HepG2 (cell line): ENCODE measurements at regions not wholly inside any gene's neighbourhood (a gene's known extent, or its start where the extent isn't known, plus 50 kb on each side); places are given as distances from the start of the nearest gene placed in this dataset.

ENCODE experiments used
- ATAC-seq: fragments of 200-7000 bp; cut with Tn5 transposase; 3 replicates; pipeline ENCODE4 v1.9.1; 2020; ENCODE audit warnings: mild to moderate bottlenecking, moderate library complexity
- BruUV-seq: library from RNA; stranded (reverse); fragments of 400-500 nt; replicated peaks from 2 replicates; lab custom pipeline; 2021; lab: Mats Ljungman, UMichigan
- CTCF ChIA-PET: fragments of 300-600 bp; formaldehyde crosslinking; extraction: SDS; loops from one replicate; lab custom pipeline; 2021; ENCODE audit warnings: low total read pairs, inconsistent platforms, low intra/inter-chr PET ratio; lab: Yijun Ruan, JAX
- POLR2A ChIA-PET: fragments of 350-600 bp; sonication (Branson Sonifier 250); formaldehyde crosslinking; loops from one replicate; lab custom pipeline; 2020; ENCODE audit warnings: antibody characterized with exemption, inconsistent platforms; lab: Yijun Ruan, JAX
- DNase-seq: peaks from one replicate; pipeline ENCODE4 v3.0.0-alpha.2; 2015; ENCODE audit warnings: low spot score
- FAIRE-seq: peaks from 3 replicates; lab custom pipeline; 2011; peaks lifted over from hg19 to GRCh38; lab: Jason Lieb, UNC
- H2AFZ ChIP-seq: one replicate; pipeline ENCODE4 v1.6.1; 2011; ENCODE audit warnings: low read length, inconsistent platforms
- H3K27ac ChIP-seq: fragments of 300-600 bp; 3 replicates; pipeline ENCODE4 v1.8.0; 2011; ENCODE audit warnings: mixed run types, mild to moderate bottlenecking, mixed read lengths, low read length, inconsistent platforms; ENCODE audit not compliant: insufficient read depth; ENCODE audit errors: extremely low read length
- H3K27me3 ChIP-seq, 2 experiments: fragments of 200-600 bp in 1 of 2; 2 replicates in 1 of 2; 3 replicates in 1 of 2; pipeline versions ENCODE4 v1.6.0 to v1.8.0; 2011; ENCODE audit warnings: low read length in 2 of 2, mild to moderate bottlenecking in 2 of 2, moderate library complexity in 2 of 2, inconsistent platforms in 1 of 2; ENCODE audit not compliant: insufficient read depth in 2 of 2, control insufficient read depth in 1 of 2
- H3K36me3 ChIP-seq, 2 experiments: fragments of 200-600 bp in 1 of 2; replicated peaks in 1 of 2; 2 replicates in 1 of 2; 3 replicates in 1 of 2; pipeline versions ENCODE4 v1.5.1 to v1.8.0; 2011; ENCODE audit warnings: low read length in 2 of 2, inconsistent platforms in 1 of 2; ENCODE audit not compliant: insufficient read depth in 2 of 2, control insufficient read depth in 1 of 2
- H3K4me1 ChIP-seq: 2 replicates; pipeline ENCODE4 v1.5.1; 2012; ENCODE audit warnings: low read length, inconsistent platforms; ENCODE audit not compliant: insufficient read depth
- H3K4me2 ChIP-seq: 2 replicates; pipeline ENCODE4 v1.6.0; 2011; ENCODE audit warnings: low read depth, low read length, inconsistent platforms
- H3K4me3 ChIP-seq, 3 experiments: fragments of 200-600 bp in 1 of 3; sonication (generic), shearing (Covaris generic) in 1 of 3; replicated peaks in 1 of 3; 2 replicates each; pipeline ENCODE4 v1.5.1; 2011 to 2016; ENCODE audit warnings: low read length in 3 of 3, inconsistent platforms in 2 of 3, low read depth in 2 of 3, mild to moderate bottlenecking in 2 of 3, control low read depth in 1 of 3, mixed read lengths in 1 of 3; ENCODE audit not compliant: insufficient read depth in 1 of 3
- H3K79me2 ChIP-seq: one replicate; pipeline ENCODE4 v1.6.1; 2011; ENCODE audit warnings: low read length, inconsistent platforms; ENCODE audit not compliant: insufficient read depth
- H3K9ac ChIP-seq: 2 replicates; pipeline ENCODE4 v1.6.0; 2011; ENCODE audit warnings: mild to moderate bottlenecking, low read depth, low read length, inconsistent platforms; ENCODE audit not compliant: insufficient read depth
- H3K9me3 ChIP-seq: 2 replicates; pipeline ENCODE4 v1.5.1; 2012; ENCODE audit warnings: mild to moderate bottlenecking, low read length
- H4K20me1 ChIP-seq: 2 replicates; pipeline ENCODE4 v1.6.0; 2011; ENCODE audit warnings: inconsistent platforms, mild to moderate bottlenecking, low read length, moderate library complexity; ENCODE audit not compliant: insufficient read depth
- BATF2 ChIP-seq: sonication (generic); formaldehyde crosslinking; IDR thresholded peaks from 2 replicates; pipeline ENCODE4 v1.8.0; 2022; ENCODE audit warnings: mild to moderate bottlenecking, missing genetic modification reagents, moderate library complexity
- NFATC3 ChIP-seq: sonication (generic); formaldehyde crosslinking; IDR thresholded peaks from 2 replicates; pipeline ENCODE4 v1.5.1; 2020; ENCODE audit warnings: mild to moderate bottlenecking, missing genetic modification reagents
- NFYB ChIP-seq: sonication (generic); formaldehyde crosslinking; IDR thresholded peaks from 2 replicates; pipeline ENCODE4 v1.4.0; 2020; ENCODE audit warnings: missing genetic modification reagents
- SNRNP70 ChIP-seq: fragments of 200-400 bp; formaldehyde crosslinking; IDR thresholded peaks from 2 replicates; pipeline ENCODE4 v1.6.1; 2017; ENCODE audit warnings: mild to moderate bottlenecking, low read depth, low read length, moderate library complexity
- STAG1 ChIP-seq: sonication (generic); formaldehyde crosslinking; IDR thresholded peaks from 2 replicates; pipeline ENCODE4 v1.4.0; 2020; ENCODE audit warnings: missing genetic modification reagents
- U2AF2 ChIP-seq: fragments of 200-400 bp; formaldehyde crosslinking; IDR thresholded peaks from 2 replicates; pipeline ENCODE4 v1.6.1; 2017; ENCODE audit warnings: low read depth, mild to moderate bottlenecking, low read length
- YY1 ChIP-seq: IDR thresholded peaks from 2 replicates; pipeline ENCODE4 v1.6.1; 2011; ENCODE audit warnings: low read length, low read depth, moderate library complexity, mild to moderate bottlenecking; ENCODE audit not compliant: insufficient read depth, insufficient replicate concordance
- ZIK1 ChIP-seq: sonication (generic); formaldehyde crosslinking; IDR thresholded peaks from 2 replicates; pipeline ENCODE4 v1.5.0; 2020; ENCODE audit warnings: mild to moderate bottlenecking, low read depth, missing genetic modification reagents, borderline replicate concordance
- ZNF101 ChIP-seq: sonication (generic); formaldehyde crosslinking; IDR thresholded peaks from 2 replicates; pipeline ENCODE4 v1.4.0; 2020; ENCODE audit warnings: mild to moderate bottlenecking, low read depth, missing genetic modification reagents, borderline replicate concordance
- ZNF224 ChIP-seq: sonication (generic); formaldehyde crosslinking; IDR thresholded peaks from 2 replicates; pipeline ENCODE4 v1.5.0; 2020; ENCODE audit warnings: mild to moderate bottlenecking, missing genetic modification reagents
- ZNF619 ChIP-seq: sonication (generic); formaldehyde crosslinking; IDR thresholded peaks from 2 replicates; pipeline ENCODE4 v1.4.0; 2020; ENCODE audit warnings: mild to moderate bottlenecking, missing genetic modification reagents
- ZNF644 ChIP-seq: IDR thresholded peaks from 2 replicates; pipeline ENCODE4 v1.6.1; 2016; ENCODE audit warnings: low read depth
- WGBS: methylation state at CpG from one replicate; pipeline ENCODE4 v1.1.6; 2017; ENCODE audit warnings: low lambda C conversion rate; 5-methylcytosine and 5-hydroxymethylcytosine counted together
- in situ Hi-C: cut with HindIII; loops from 2 replicates; pipeline ENCODE4 v1.10.0; 2017; ENCODE audit warnings: low pct_unique_long_range_greater_than_20kb; ENCODE audit not compliant: extremely low pct_ligation_motif_present
- intact Hi-C: fragments of 100-400 bp; cut with micrococcal nuclease; formaldehyde crosslinking; loops from one replicate; pipeline ENCODE4 v1.10.0; 2022; ENCODE audit not compliant: unreplicated experiment
- TF ChIP-seq, protein P1 (sequence below): sonication (generic); formaldehyde crosslinking; IDR thresholded peaks from 2 replicates; pipeline ENCODE4 v1.4.0; 2020; ENCODE audit warnings: missing genetic modification reagents

DNA sequence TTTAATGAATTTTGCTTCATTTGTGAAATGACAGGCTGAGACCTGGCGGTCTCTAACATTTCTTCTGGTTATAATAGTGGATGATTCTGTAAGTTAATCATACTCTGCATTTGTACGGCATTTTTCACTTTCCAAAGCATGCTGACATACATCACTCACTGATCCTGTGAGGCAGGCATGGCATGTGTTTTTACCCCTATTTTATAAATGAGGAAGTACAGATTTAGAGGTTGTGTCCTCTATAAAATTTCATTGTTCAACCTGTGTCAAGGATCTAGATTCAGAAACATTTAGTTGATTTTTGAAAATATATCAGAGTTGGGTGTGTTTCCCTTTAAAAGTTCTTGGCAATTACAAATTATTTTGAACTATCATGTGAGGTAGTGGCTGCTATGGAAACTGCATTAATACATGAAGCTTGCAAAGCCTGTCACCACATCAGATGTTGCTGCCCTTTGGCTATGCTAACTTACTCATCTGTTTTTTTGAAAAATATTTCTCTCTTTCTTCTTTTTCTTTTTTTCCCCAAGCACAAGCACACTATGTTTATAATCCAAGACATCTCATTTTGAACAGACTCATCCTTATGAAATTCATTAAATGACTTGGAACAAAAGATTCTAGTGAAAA, 172.7 kb downstream of the GNAI1 start:
- Histone ChIP-seq H3K4me3 (no peak overlapping the region), H3K9ac (no peak overlapping the region), H3K79me2 (no peaks in the 10 kb centered on the region), H3K4me1 (no peaks in the 10 kb centered on the region; the same call in 1 of the 2 replicates), H3K9me3 (no peaks in the 10 kb centered on the region), H4K20me1 (no peaks in the 10 kb centered on the region), H2AFZ (no peak overlapping the region), H3K36me3 (no peaks in the 10 kb centered on the region), H3K27ac (no peak overlapping the region), H3K27me3 (no peaks in the 10 kb centered on the region), H3K4me2 (no peak overlapping the region)
- no TSS peak for BruUV-seq
- DNase-seq = no peak
- TF ChIP-seq BATF2 (CRISPR knock-in tag) = no peak
- TF ChIP-seq ZNF101 (CRISPR knock-in tag) = no peak
- no peak for TF ChIP-seq NFATC3
- no peak for TF ChIP-seq U2AF2
- TF ChIP-seq ZNF619 (CRISPR knock-in tag) = no peak
- no peak for TF ChIP-seq ZNF224 (CRISPR knock-in tag)
- TF ChIP-seq NFYB (CRISPR knock-in tag) = no peak
- no peak for TF ChIP-seq STAG1 (CRISPR knock-in tag)
- TF ChIP-seq SNRNP70 = no peak
- TF ChIP-seq, protein P1, sequence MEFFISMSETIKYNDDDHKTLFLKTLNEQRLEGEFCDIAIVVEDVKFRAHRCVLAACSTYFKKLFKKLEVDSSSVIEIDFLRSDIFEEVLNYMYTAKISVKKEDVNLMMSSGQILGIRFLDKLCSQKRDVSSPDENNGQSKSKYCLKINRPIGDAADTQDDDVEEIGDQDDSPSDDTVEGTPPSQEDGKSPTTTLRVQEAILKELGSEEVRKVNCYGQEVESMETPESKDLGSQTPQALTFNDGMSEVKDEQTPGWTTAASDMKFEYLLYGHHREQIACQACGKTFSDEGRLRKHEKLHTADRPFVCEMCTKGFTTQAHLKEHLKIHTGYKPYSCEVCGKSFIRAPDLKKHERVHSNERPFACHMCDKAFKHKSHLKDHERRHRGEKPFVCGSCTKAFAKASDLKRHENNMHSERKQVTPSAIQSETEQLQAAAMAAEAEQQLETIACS (CRISPR knock-in tag) = no peak
- TF ChIP-seq YY1 = no peak
- no peak for TF ChIP-seq ZNF644
- no peak for TF ChIP-seq ZIK1 (CRISPR knock-in tag)
- 66% methylated on average over 2 of the region's 2 CpGs for WGBS
- ChIA-PET POLR2A (no interaction called here), CTCF (no interaction called here)
- intact Hi-C loops (no loop called here), in situ Hi-C loops (no loop called here)
- no peak for ATAC-seq
- no peak for FAIRE-seq
